Progenitor cell of endocrine pancreas (in vitro differentiated cells): ENCODE measurements at regions not wholly inside any gene's neighbourhood (a gene's known extent, or its start where the extent isn't known, plus 50 kb on each side); places are given as distances from the start of the nearest gene placed in this dataset.

Source experiments
- DNase-seq: peaks from one replicate; pipeline ENCODE4 v3.0.0; 2021; ENCODE audit warnings: low spot score; ENCODE audit not compliant: unreplicated experiment
- H3K27ac Mint-ChIP-seq: 2 replicates; pipeline ENCODE4 v1.8.0; 2021; ENCODE audit warnings: mild to moderate bottlenecking, moderate library complexity, mixed read lengths
- H3K27me3 Mint-ChIP-seq: 2 replicates; pipeline ENCODE4 v1.8.0; 2021; ENCODE audit warnings: mixed read lengths
- H3K36me3 Mint-ChIP-seq: 2 replicates; pipeline ENCODE4 v1.8.0; 2022; ENCODE audit warnings: mixed read lengths; ENCODE audit not compliant: insufficient read depth
- H3K4me1 Mint-ChIP-seq: 2 replicates; pipeline ENCODE4 v1.8.0; 2021; ENCODE audit warnings: low read depth, mixed read lengths
- H3K4me3 Mint-ChIP-seq: 2 replicates; pipeline ENCODE4 v1.8.0; 2021; ENCODE audit warnings: low read depth, mild to moderate bottlenecking, moderate library complexity, mixed read lengths
- H3K9me3 Mint-ChIP-seq: 2 replicates; pipeline ENCODE4 v1.8.0; 2021; ENCODE audit warnings: low read depth, mixed read lengths
- TF ChIP-seq, protein P1 (sequence below): fragments of 200-600 bp; sonication (generic); IDR thresholded peaks from one replicate; pipeline ENCODE4 v1.5.0; 2021; ENCODE audit warnings: antibody characterized with exemption, mild to moderate bottlenecking; ENCODE audit not compliant: unreplicated experiment

DNA sequence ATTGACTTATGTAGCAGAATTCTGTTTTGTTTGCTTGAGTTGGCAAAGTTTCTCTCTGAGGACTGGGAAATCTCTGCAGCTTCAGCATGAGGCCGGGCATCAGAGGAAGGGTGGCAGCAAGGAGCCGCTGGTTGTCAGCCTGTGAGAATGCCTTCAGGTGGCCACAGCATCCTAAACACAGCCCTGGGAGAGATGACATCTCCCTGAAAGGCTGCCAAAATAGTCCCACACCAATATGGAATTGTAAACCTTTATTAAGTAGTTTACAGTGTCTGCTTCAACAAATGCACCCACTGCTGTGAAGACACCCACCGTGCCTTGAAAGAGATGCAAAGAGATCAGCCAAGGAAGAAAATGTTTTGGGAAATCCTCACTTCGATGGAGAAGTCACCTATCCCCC is 609.7 kb upstream of the ARRDC4 start:
- no peak overlapping the region for H3K4me3 Mint-ChIP-seq
- DNase-seq: no peak
- TF ChIP-seq, protein P1, sequence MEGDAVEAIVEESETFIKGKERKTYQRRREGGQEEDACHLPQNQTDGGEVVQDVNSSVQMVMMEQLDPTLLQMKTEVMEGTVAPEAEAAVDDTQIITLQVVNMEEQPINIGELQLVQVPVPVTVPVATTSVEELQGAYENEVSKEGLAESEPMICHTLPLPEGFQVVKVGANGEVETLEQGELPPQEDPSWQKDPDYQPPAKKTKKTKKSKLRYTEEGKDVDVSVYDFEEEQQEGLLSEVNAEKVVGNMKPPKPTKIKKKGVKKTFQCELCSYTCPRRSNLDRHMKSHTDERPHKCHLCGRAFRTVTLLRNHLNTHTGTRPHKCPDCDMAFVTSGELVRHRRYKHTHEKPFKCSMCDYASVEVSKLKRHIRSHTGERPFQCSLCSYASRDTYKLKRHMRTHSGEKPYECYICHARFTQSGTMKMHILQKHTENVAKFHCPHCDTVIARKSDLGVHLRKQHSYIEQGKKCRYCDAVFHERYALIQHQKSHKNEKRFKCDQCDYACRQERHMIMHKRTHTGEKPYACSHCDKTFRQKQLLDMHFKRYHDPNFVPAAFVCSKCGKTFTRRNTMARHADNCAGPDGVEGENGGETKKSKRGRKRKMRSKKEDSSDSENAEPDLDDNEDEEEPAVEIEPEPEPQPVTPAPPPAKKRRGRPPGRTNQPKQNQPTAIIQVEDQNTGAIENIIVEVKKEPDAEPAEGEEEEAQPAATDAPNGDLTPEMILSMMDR: no peak
- H3K4me1 Mint-ChIP-seq: no peaks in the 10 kb centered on the region
- no peaks in the 10 kb centered on the region for H3K27me3 Mint-ChIP-seq
- peaks cover 6% of the 10 kb centered on the region for H3K9me3 Mint-ChIP-seq
- H3K36me3 Mint-ChIP-seq: peaks cover 6% of the 10 kb centered on the region
- no peak overlapping the region for H3K27ac Mint-ChIP-seq

DNA sequence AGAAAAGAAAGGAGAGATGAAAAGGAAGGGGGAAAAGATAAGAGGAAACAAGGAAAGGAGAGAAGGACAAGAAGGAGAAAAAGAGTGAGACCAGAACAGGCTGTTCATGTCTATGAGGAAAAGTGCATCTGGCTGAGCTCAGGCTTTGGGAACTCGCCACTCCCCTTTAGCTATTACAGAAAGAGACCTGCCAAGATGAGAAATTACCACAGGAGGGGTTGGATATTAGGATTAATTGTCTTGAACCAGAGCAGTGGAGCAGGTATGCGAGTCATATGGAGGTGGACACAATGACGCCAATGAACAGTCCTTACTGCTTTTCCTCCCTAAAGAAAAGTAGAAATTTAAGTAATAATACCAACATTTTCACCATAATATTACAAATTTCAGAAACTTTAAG is 577.0 kb upstream of the ARRDC4 start:
- peaks cover 9% of the 10 kb centered on the region for H3K4me1 Mint-ChIP-seq
- no peaks in the 10 kb centered on the region for H3K36me3 Mint-ChIP-seq
- TF ChIP-seq, protein P1: no peak
- H3K27me3 Mint-ChIP-seq: peaks cover 15% of the 10 kb centered on the region
- no peaks in the 10 kb centered on the region for H3K9me3 Mint-ChIP-seq
- DNase-seq: no peak
- H3K27ac Mint-ChIP-seq: no peak overlapping the region
- no peak overlapping the region for H3K4me3 Mint-ChIP-seq

DNA sequence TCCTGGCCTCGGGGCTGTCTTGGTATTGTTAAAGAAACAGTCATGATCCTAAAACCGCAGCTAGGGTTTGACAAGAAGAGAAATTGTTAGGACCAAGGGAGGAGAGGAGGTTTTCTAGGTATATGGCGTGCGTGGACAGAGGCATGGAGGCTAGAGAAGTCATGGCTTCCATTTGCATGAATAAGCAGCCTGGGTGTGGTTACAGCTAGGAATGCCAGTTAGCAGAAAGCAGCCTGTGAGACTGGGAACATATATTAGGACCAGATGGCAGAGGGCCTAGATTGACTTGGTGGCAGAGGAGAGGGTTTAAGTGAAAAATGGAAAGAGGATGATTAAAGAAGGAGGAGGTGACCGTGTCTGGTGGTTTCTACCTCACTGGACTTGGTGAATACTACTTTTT is 573.6 kb upstream of the ARRDC4 start:
- no peak for DNase-seq
- no peaks in the 10 kb centered on the region for H3K36me3 Mint-ChIP-seq
- H3K27me3 Mint-ChIP-seq: peaks cover 11% of the 10 kb centered on the region
- peaks cover 9% of the 10 kb centered on the region for H3K4me1 Mint-ChIP-seq
- H3K4me3 Mint-ChIP-seq: no peak overlapping the region
- H3K9me3 Mint-ChIP-seq: no peaks in the 10 kb centered on the region
- TF ChIP-seq, protein P1: no peak
- no peak overlapping the region for H3K27ac Mint-ChIP-seq

DNA sequence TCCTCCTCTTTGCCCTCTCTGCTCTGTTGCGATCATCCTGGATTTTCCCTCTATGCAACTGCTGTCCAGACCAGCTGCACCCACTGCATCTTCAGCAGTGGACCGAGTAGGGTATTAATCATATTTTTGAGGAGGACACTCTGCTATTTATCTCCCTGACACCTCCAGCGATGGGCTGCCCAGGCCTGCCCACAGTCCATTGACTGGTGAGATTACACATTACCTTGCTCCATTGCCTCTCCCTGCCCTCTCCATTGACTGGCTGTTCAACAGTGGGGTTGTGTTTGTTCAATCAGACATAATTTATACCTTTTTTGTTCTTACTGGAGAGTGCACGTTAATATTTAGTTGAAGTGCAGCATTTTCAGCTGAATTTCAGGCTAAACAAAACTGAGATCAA is 559.3 kb upstream of the ARRDC4 start:
- Mint-ChIP-seq H3K4me3 (no peak overlapping the region), H3K27me3 (no peaks in the 10 kb centered on the region), H3K36me3 (no peaks in the 10 kb centered on the region), H3K4me1 (peaks cover 17% of the 10 kb centered on the region), H3K27ac (peak overlapping the region; percentile 24), H3K9me3 (no peaks in the 10 kb centered on the region)
- TF ChIP-seq, protein P1: no peak
- DNase-seq: no peak

DNA sequence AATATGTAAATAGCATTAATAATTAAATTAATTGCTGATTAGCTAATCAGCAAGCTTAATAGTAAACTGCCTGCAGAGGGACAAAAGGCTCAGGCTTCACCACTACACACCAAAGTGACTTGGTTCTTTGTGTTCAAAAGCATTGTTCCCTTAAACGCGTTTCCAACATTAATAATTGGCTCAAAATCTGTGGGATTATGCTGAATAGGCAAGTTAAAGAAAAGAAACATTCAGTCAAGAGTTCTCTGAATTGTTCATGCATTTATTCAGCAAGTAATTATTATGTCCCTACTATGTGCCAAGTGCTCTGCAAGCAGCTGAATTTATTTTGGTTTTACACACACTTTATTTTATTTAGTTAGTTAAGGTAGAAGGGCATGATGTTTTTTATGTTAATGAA is 558.5 kb upstream of the ARRDC4 start:
- Mint-ChIP-seq H3K27me3 (no peaks in the 10 kb centered on the region), H3K27ac (no peak overlapping the region), H3K9me3 (no peaks in the 10 kb centered on the region), H3K4me1 (peaks cover 17% of the 10 kb centered on the region), H3K4me3 (no peak overlapping the region), H3K36me3 (no peaks in the 10 kb centered on the region)
- TF ChIP-seq, protein P1: no peak
- no peak for DNase-seq

DNA sequence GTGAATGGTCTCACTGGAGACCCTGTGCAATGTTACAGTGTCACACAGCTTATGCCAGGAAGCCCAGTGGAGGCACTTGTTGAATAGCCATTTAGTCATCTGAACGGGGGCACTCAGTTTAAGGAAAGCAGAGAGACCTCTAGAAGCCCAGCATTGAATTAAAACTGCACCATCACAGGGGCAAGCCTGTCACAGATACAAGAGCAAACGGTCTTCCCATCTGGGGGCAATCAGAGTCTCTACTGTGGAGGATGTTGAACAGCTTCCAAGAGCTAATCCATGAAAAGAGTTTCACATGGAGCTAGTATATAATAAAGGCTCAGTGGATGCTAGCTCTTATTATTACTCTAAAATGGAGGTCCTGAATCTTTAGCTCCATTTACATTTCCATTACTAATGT is 553.7 kb upstream of the ARRDC4 start:
- Mint-ChIP-seq H3K9me3 (no peaks in the 10 kb centered on the region), H3K27ac (no peak overlapping the region), H3K27me3 (no peaks in the 10 kb centered on the region), H3K4me1 (peaks cover 5% of the 10 kb centered on the region), H3K36me3 (no peaks in the 10 kb centered on the region), H3K4me3 (no peak overlapping the region)
- no peak for DNase-seq
- TF ChIP-seq, protein P1: no peak
